IMR-90 (cell line): ENCODE measurements at regions not wholly inside any gene's neighbourhood (a gene's known extent, or its start where the extent isn't known, plus 50 kb on each side); places are given as distances from the start of the nearest gene placed in this dataset.

Source experiments
- CEBPB ChIP-seq: IDR thresholded peaks from 2 replicates; pipeline ENCODE4 v1.6.1; 2012; ENCODE audit warnings: low read depth, low read length, improper control_type of control experiment
- POLR2A ChIP-seq: IDR thresholded peaks from 2 replicates; pipeline ENCODE4 v1.6.1; 2012; ENCODE audit warnings: mild to moderate bottlenecking, low read depth, low read length
- TF ChIP-seq, protein P1 (sequence below): conservative IDR thresholded peaks from 2 replicates; pipeline ENCODE4 v1.5.1; 2012; ENCODE audit warnings: mild to moderate bottlenecking, low read depth, low read length, improper control_type of control experiment
- TF ChIP-seq, protein P2 (sequence below): fragments of 150-350 bp; IDR thresholded peaks from 2 replicates; pipeline ENCODE4 v1.6.1; 2017; ENCODE audit warnings: mild to moderate bottlenecking, antibody characterized with exemption, low read length, low read depth

DNA sequence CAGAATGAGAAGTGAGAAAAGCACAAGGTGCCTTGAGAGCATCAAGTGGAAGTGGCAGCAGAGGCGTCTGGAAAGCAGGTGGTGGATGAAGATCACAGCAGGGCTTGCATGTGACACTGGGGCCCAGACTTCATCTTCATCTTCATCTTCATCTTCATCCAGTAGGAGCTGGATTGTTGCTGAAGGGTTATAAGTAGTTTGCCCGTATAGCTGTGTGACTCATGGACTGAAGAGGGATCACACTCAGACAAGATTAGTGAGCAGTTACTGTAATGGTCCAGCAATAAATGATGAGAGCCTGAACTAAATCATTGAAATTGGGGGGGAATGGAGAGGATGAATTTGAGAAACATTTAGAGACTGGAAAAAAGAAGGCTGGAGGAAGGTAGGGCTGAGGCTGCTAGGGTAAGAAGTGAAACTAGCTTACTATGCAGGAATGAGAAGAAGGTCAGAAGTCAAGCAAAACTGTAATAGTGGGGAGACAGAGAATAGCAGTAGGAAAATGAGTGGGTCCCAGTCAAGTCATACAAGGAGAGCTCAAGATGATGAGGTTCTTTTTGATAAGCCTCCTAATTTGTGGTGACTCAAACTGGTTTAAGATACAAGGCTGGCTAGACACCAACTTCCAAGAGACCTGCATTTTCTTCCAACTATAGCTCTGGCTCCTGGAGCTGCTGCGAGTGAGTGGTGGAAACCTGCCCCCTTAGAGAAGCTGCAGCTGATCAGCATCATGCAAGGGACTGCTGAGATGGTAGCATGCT is 92.3 kb upstream of the BEND6 start:
- TF ChIP-seq, protein P1, sequence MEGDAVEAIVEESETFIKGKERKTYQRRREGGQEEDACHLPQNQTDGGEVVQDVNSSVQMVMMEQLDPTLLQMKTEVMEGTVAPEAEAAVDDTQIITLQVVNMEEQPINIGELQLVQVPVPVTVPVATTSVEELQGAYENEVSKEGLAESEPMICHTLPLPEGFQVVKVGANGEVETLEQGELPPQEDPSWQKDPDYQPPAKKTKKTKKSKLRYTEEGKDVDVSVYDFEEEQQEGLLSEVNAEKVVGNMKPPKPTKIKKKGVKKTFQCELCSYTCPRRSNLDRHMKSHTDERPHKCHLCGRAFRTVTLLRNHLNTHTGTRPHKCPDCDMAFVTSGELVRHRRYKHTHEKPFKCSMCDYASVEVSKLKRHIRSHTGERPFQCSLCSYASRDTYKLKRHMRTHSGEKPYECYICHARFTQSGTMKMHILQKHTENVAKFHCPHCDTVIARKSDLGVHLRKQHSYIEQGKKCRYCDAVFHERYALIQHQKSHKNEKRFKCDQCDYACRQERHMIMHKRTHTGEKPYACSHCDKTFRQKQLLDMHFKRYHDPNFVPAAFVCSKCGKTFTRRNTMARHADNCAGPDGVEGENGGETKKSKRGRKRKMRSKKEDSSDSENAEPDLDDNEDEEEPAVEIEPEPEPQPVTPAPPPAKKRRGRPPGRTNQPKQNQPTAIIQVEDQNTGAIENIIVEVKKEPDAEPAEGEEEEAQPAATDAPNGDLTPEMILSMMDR: no peak
- TF ChIP-seq, protein P2, sequence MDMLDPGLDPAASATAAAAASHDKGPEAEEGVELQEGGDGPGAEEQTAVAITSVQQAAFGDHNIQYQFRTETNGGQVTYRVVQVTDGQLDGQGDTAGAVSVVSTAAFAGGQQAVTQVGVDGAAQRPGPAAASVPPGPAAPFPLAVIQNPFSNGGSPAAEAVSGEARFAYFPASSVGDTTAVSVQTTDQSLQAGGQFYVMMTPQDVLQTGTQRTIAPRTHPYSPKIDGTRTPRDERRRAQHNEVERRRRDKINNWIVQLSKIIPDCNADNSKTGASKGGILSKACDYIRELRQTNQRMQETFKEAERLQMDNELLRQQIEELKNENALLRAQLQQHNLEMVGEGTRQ: no peak
- TF ChIP-seq CEBPB (no peak), POLR2A (no peak)
